Neural cell (in vitro differentiated cells): ENCODE measurements at regions not wholly inside any gene's neighbourhood (a gene's known extent, or its start where the extent isn't known, plus 50 kb on each side); places are given as distances from the start of the nearest gene placed in this dataset.

Experiments
- H2AFZ ChIP-seq: fragments of 200-600, 300-800 bp; sonication (generic), shearing (Covaris generic); 2 replicates; pipeline ENCODE4 v1.6.0; 2014; ENCODE audit warnings: low read depth, mild to moderate bottlenecking, antibody characterized with exemption, low read length, moderate library complexity
- H3F3A ChIP-seq: fragments of 200-600 bp; shearing (Covaris generic); 2 replicates; pipeline ENCODE4 v1.6.1; 2016; ENCODE audit warnings: mild to moderate bottlenecking, moderate library complexity, mixed read lengths, antibody characterized with exemption, low read length; ENCODE audit not compliant: insufficient read depth, poor library complexity, severe bottlenecking
- H3K27ac ChIP-seq: fragments of 200-600, 300-800 bp; sonication (generic), shearing (Covaris generic); 2 replicates; pipeline ENCODE4 v1.5.1; 2014; ENCODE audit warnings: mild to moderate bottlenecking, low read length, moderate library complexity
- H3K27me3 ChIP-seq: fragments of 300-800, 200-600 bp; sonication (generic), shearing (Covaris generic); 2 replicates; pipeline ENCODE4 v1.6.0; 2014; ENCODE audit warnings: mild to moderate bottlenecking, low read depth, low read length, moderate library complexity; ENCODE audit not compliant: insufficient read depth
- H3K36me3 ChIP-seq: fragments of 300-800, 200-600 bp; sonication (generic), shearing (Covaris generic); 2 replicates; pipeline ENCODE4 v1.5.1; 2014; ENCODE audit warnings: mild to moderate bottlenecking, antibody characterized with exemption, low read length, moderate library complexity; ENCODE audit not compliant: insufficient read depth
- H3K4me2 ChIP-seq: fragments of 300-800, 200-600 bp; sonication (generic), shearing (Covaris generic); 2 replicates; pipeline ENCODE4 v1.6.0; 2014; ENCODE audit warnings: mild to moderate bottlenecking, low read length
- H3K4me3 ChIP-seq: fragments of 300-800, 200-600 bp; sonication (generic), shearing (Covaris generic); 2 replicates; pipeline ENCODE4 v1.5.1; 2014; ENCODE audit warnings: mild to moderate bottlenecking, low read length, moderate library complexity
- H3K79me2 ChIP-seq: fragments of 200-600 bp; shearing (Covaris generic); replicated peaks from 2 replicates; pipeline ENCODE4 v1.6.0; 2014; ENCODE audit warnings: mild to moderate bottlenecking, low read length, moderate library complexity; ENCODE audit not compliant: insufficient read depth
- H3K9ac ChIP-seq: fragments of 300-800, 200-600 bp; sonication (generic), shearing (Covaris generic); 2 replicates; pipeline ENCODE4 v1.6.1; 2016; ENCODE audit warnings: mild to moderate bottlenecking, low read length, mixed read lengths
- H3K9me2 ChIP-seq: fragments of 200-600 bp; shearing (Covaris generic); 2 replicates; pipeline ENCODE4 v1.6.1; 2016; ENCODE audit warnings: mild to moderate bottlenecking, low read length, mixed read lengths; ENCODE audit not compliant: insufficient read depth
- H3K9me3 ChIP-seq: fragments of 200-600, 300-800 bp; sonication (generic), shearing (Covaris generic); 2 replicates; pipeline ENCODE4 v1.6.1; 2016; ENCODE audit warnings: mild to moderate bottlenecking, mixed run types, low read length, moderate library complexity, mixed read lengths
- H4K20me1 ChIP-seq: fragments of 200-600 bp; shearing (Covaris generic); 2 replicates; pipeline ENCODE4 v1.6.1; 2016; ENCODE audit warnings: mild to moderate bottlenecking, mixed run types; ENCODE audit not compliant: insufficient read depth
- EP300 ChIP-seq: fragments of 450-650 bp; conservative IDR thresholded peaks from 2 replicates; pipeline ENCODE4 v1.6.1; 2014; ENCODE audit warnings: antibody characterized with exemption, mild to moderate bottlenecking, moderate library complexity; ENCODE audit not compliant: poor library complexity, severe bottlenecking
- EZH2 ChIP-seq: fragments of 200-600, 300-800 bp; shearing (Covaris generic), sonication (generic); IDR thresholded peaks from 2 replicates; pipeline ENCODE4 v1.6.1; 2014; ENCODE audit warnings: antibody characterized with exemption, low read length, borderline replicate concordance, mild to moderate bottlenecking; ENCODE audit not compliant: insufficient read depth, poor library complexity, severe bottlenecking
- MXI1 ChIP-seq: fragments of 450-650 bp; conservative IDR thresholded peaks from 2 replicates; pipeline ENCODE4 v1.6.1; 2014; ENCODE audit warnings: antibody characterized with exemption, mild to moderate bottlenecking; ENCODE audit not compliant: poor library complexity, severe bottlenecking
- POLR2AphosphoS5 ChIP-seq: IDR thresholded peaks from 2 replicates; pipeline ENCODE4 v1.6.1; 2012
- RAD21 ChIP-seq: fragments of 450-650 bp; conservative IDR thresholded peaks from 2 replicates; pipeline ENCODE4 v1.6.1; 2014; ENCODE audit warnings: antibody characterized with exemption, mild to moderate bottlenecking, moderate library complexity
- SMC3 ChIP-seq: fragments of 450-650 bp; conservative IDR thresholded peaks from 2 replicates; pipeline ENCODE4 v1.6.1; 2014; ENCODE audit warnings: antibody characterized with exemption, mild to moderate bottlenecking, moderate library complexity; ENCODE audit not compliant: poor library complexity
- TAF1 ChIP-seq: IDR thresholded peaks from 2 replicates; pipeline ENCODE4 v1.6.1; 2012; ENCODE audit warnings: low read depth
- TF ChIP-seq, protein P1 (sequence below): IDR thresholded peaks from 2 replicates; pipeline ENCODE4 v1.6.1; 2012; ENCODE audit warnings: borderline replicate concordance
- TF ChIP-seq, protein P2 (sequence below): fragments of 450-650 bp; IDR thresholded peaks from 2 replicates; pipeline ENCODE4 v1.5.1; 2014; ENCODE audit warnings: antibody characterized with exemption, mild to moderate bottlenecking, moderate library complexity; ENCODE audit not compliant: poor library complexity, severe bottlenecking

DNA sequence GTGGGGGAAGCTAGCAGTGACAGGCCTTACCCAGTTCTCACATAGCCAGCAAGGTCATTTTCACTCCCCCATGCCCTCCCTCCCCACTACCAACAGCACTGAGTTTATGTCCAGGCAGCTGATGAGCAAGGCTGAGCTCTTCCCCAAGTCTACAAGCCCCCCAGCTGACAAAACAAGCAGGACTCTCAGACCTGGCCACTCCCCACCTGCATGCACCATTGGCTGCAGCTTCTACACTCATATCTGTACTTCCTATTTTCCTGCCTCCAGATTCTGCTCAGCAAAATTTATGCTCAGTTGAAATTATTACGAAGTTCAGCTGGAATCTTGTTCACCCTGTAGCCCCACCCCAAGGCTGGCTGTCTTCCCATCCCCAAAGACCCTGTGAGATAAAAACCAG is 339.3 kb downstream of the ARL6IP6 start:
- Histone ChIP-seq H3K4me3 (no peak overlapping the region), H4K20me1 (no peaks in the 10 kb centered on the region), H2AFZ (no peak overlapping the region), H3K4me2 (no peak overlapping the region), H3K9me2 (no peaks in the 10 kb centered on the region), H3K36me3 (no peaks in the 10 kb centered on the region), H3K9me3 (no peaks in the 10 kb centered on the region), H3F3A (no peaks in the 10 kb centered on the region), H3K27me3 (no peaks in the 10 kb centered on the region), H3K27ac (no peak overlapping the region), H3K9ac (no peak overlapping the region), H3K79me2 (no peaks in the 10 kb centered on the region)
- TF ChIP-seq MXI1, result no peak
- TF ChIP-seq, protein P1, sequence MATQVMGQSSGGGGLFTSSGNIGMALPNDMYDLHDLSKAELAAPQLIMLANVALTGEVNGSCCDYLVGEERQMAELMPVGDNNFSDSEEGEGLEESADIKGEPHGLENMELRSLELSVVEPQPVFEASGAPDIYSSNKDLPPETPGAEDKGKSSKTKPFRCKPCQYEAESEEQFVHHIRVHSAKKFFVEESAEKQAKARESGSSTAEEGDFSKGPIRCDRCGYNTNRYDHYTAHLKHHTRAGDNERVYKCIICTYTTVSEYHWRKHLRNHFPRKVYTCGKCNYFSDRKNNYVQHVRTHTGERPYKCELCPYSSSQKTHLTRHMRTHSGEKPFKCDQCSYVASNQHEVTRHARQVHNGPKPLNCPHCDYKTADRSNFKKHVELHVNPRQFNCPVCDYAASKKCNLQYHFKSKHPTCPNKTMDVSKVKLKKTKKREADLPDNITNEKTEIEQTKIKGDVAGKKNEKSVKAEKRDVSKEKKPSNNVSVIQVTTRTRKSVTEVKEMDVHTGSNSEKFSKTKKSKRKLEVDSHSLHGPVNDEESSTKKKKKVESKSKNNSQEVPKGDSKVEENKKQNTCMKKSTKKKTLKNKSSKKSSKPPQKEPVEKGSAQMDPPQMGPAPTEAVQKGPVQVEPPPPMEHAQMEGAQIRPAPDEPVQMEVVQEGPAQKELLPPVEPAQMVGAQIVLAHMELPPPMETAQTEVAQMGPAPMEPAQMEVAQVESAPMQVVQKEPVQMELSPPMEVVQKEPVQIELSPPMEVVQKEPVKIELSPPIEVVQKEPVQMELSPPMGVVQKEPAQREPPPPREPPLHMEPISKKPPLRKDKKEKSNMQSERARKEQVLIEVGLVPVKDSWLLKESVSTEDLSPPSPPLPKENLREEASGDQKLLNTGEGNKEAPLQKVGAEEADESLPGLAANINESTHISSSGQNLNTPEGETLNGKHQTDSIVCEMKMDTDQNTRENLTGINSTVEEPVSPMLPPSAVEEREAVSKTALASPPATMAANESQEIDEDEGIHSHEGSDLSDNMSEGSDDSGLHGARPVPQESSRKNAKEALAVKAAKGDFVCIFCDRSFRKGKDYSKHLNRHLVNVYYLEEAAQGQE, result no peak
- TF ChIP-seq SMC3, result no peak
- no peak for TF ChIP-seq EP300
- no peak for TF ChIP-seq EZH2
- TF ChIP-seq, protein P2, sequence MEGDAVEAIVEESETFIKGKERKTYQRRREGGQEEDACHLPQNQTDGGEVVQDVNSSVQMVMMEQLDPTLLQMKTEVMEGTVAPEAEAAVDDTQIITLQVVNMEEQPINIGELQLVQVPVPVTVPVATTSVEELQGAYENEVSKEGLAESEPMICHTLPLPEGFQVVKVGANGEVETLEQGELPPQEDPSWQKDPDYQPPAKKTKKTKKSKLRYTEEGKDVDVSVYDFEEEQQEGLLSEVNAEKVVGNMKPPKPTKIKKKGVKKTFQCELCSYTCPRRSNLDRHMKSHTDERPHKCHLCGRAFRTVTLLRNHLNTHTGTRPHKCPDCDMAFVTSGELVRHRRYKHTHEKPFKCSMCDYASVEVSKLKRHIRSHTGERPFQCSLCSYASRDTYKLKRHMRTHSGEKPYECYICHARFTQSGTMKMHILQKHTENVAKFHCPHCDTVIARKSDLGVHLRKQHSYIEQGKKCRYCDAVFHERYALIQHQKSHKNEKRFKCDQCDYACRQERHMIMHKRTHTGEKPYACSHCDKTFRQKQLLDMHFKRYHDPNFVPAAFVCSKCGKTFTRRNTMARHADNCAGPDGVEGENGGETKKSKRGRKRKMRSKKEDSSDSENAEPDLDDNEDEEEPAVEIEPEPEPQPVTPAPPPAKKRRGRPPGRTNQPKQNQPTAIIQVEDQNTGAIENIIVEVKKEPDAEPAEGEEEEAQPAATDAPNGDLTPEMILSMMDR, result no peak
- no peak for TF ChIP-seq RAD21
- no peak for TF ChIP-seq POLR2AphosphoS5
- no peak for TF ChIP-seq TAF1

DNA sequence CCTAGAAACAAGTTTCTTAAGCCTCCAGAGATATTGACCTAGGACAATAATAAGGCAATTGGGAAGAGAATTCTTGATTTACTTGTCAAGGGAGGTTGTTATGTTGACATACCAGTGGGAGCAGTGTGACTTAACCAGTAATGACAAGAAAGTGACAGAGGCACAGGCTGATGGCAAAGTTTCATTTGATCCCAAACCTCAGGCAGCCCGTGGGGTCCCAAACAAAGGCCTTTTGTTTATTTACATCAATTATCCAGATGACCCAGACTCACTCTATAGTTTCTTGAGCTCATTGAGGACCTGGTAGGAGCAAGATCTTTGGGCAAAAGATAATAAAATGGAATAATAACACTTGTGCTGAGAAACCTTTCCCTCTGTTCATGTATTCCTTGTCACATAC is 336.8 kb downstream of the ARL6IP6 start:
- Histone ChIP-seq H4K20me1 (no peaks in the 10 kb centered on the region), H3K79me2 (no peaks in the 10 kb centered on the region), H3K4me2 (no peak overlapping the region), H3K27me3 (no peaks in the 10 kb centered on the region), H2AFZ (no peak overlapping the region), H3K27ac (no peak overlapping the region), H3K9me2 (no peaks in the 10 kb centered on the region), H3K9me3 (no peaks in the 10 kb centered on the region), H3F3A (no peaks in the 10 kb centered on the region), H3K4me3 (no peak overlapping the region), H3K9ac (no peak overlapping the region), H3K36me3 (no peaks in the 10 kb centered on the region)
- TF ChIP-seq RAD21 (no peak), POLR2AphosphoS5 (no peak), MXI1 (no peak), EZH2 (no peak), TAF1 (no peak), SMC3 (no peak), EP300 (no peak)
- TF ChIP-seq, protein P1, result no peak
- TF ChIP-seq, protein P2, result no peak
